ENCODE measurements at regions not wholly inside any gene's neighbourhood (a gene's known extent, or its start where the extent isn't known, plus 50 kb on each side); places are given as distances from the start of the nearest gene placed in this dataset.

DNA sequence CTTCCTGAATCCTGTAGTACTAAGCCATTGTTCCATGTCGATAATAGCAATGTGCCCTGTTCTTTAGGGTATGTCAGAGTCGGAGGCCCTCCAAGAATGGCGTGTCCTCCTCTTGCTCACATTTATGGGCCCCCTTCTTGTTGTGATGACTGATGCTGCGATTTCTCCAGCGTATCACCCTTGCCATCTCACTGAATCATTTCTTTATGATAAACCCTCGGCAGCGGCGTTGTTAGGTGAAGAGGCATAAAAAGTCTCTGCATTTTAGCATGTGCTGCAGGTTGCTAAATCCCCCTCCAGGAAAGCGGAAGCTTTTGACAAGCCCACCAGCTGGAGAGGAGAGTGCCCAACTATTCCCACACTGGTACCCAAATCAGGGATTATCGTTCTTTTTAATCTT lies 1045.3 kb downstream of the BRD1 start:
- Histone ChIP-seq H3K9ac (ENCODE audit: low read length) (no peak overlapping the region), H3K4me1 (ENCODE audit: control insufficient read depth in 1 of 2, insufficient read depth in 2 of 2, low read length in 2 of 2) (no peaks in the 10 kb centered on the region), H3K4me3 (replicated peaks in 1 of 2; ENCODE audit: low read depth in 1 of 2, low read length in 2 of 2) (no peak overlapping the region), H3K9me3 (ENCODE audit: control insufficient read depth in 1 of 2, insufficient read depth in 1 of 2, low read depth in 1 of 2, low read length in 2 of 2) (peaks cover 0 to 5% of the 10 kb centered on the region in 2 experiments; a peak in 3 of 4 replicates), H3K9me2 (ENCODE audit: insufficient read depth) (no peaks in the 10 kb centered on the region), H3K27me3 (ENCODE audit: insufficient read depth, low read length) (no peaks in the 10 kb centered on the region), H3K27ac (ENCODE audit: low read depth, low read length) (no peak overlapping the region), H3K4me2 (ENCODE audit: low read length) (no peak overlapping the region), H3K36me3 (ENCODE audit: control insufficient read depth in 1 of 2, insufficient read depth in 2 of 2, low read length in 2 of 2) (no peaks in the 10 kb centered on the region), H3K79me2 (ENCODE audit: insufficient read depth, low read length) (no peaks in the 10 kb centered on the region), H4K20me1 (ENCODE audit: insufficient read depth) (no peaks in the 10 kb centered on the region), H2AFZ (ENCODE audit: low read depth, low read length, poor library complexity, severe bottlenecking) (no peak overlapping the region)
- no TSS peak for BruUV-seq (replicated peaks)
- CTCF ChIA-PET = interaction anchor here (0.9 to 1.5 kb wide), 4 partner anchors 15 to 942 kb away, joined by 3 to 10 read pairs (median 4); no protein-coding TSS in a partner anchor
- no peak for TF ChIP-seq ATF3 (IDR thresholded peaks at IDR 0.05)
- no peak for TF ChIP-seq TCF7L2 (IDR thresholded peaks at IDR 0.05; ENCODE audit: borderline replicate concordance, extremely low read depth, insufficient read depth, insufficient read length)
- no peak for TF ChIP-seq ZNF274 (IDR thresholded peaks at IDR 0.05; ENCODE audit: low read depth, low read length)
- TF ChIP-seq, protein P1, sequence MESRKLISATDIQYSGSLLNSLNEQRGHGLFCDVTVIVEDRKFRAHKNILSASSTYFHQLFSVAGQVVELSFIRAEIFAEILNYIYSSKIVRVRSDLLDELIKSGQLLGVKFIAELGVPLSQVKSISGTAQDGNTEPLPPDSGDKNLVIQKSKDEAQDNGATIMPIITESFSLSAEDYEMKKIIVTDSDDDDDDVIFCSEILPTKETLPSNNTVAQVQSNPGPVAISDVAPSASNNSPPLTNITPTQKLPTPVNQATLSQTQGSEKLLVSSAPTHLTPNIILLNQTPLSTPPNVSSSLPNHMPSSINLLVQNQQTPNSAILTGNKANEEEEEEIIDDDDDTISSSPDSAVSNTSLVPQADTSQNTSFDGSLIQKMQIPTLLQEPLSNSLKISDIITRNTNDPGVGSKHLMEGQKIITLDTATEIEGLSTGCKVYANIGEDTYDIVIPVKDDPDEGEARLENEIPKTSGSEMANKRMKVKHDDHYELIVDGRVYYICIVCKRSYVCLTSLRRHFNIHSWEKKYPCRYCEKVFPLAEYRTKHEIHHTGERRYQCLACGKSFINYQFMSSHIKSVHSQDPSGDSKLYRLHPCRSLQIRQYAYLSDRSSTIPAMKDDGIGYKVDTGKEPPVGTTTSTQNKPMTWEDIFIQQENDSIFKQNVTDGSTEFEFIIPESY (IDR thresholded peaks at IDR 0.05; ENCODE audit: extremely low read depth, insufficient replicate concordance, low read length) = no peak
- TF ChIP-seq EGR1 (IDR thresholded peaks at IDR 0.05; ENCODE audit: low read depth) = no peak
- no peak for TF ChIP-seq EZH2phosphoT487 (IDR thresholded peaks at IDR 0.05; ENCODE audit: borderline replicate concordance)
- TF ChIP-seq SRF (IDR thresholded peaks at IDR 0.05; ENCODE audit: low read depth) = no peak
- TF ChIP-seq SP1 (IDR thresholded peaks at IDR 0.05; ENCODE audit: low read depth) = no peak
- no peak for TF ChIP-seq POLR2A (IDR thresholded peaks at IDR 0.05; ENCODE audit: borderline replicate concordance, extremely low read depth, insufficient read depth, insufficient read length)
- TF ChIP-seq JUND (IDR thresholded peaks at IDR 0.05) = no peak
- TF ChIP-seq CEBPB (IDR thresholded peaks at IDR 0.05; ENCODE audit: low read depth) = no peak
- no peak for TF ChIP-seq POLR2AphosphoS5 (IDR thresholded peaks at IDR 0.05; ENCODE audit: low read depth, low read length)
- TF ChIP-seq, protein P2, sequence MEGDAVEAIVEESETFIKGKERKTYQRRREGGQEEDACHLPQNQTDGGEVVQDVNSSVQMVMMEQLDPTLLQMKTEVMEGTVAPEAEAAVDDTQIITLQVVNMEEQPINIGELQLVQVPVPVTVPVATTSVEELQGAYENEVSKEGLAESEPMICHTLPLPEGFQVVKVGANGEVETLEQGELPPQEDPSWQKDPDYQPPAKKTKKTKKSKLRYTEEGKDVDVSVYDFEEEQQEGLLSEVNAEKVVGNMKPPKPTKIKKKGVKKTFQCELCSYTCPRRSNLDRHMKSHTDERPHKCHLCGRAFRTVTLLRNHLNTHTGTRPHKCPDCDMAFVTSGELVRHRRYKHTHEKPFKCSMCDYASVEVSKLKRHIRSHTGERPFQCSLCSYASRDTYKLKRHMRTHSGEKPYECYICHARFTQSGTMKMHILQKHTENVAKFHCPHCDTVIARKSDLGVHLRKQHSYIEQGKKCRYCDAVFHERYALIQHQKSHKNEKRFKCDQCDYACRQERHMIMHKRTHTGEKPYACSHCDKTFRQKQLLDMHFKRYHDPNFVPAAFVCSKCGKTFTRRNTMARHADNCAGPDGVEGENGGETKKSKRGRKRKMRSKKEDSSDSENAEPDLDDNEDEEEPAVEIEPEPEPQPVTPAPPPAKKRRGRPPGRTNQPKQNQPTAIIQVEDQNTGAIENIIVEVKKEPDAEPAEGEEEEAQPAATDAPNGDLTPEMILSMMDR (IDR thresholded peaks at IDR 0.05 in 2 of 3, conservative IDR thresholded peaks at IDR 0.05 in 1 of 3; ENCODE audit: borderline replicate concordance in 1 of 3, insufficient read depth in 1 of 3, low read depth in 2 of 3, low read length in 2 of 3) = no peak
- no peak for DNase-seq (ENCODE audit: low read depth, low spot score)
- no peak for ATAC-seq
- POLR2A ChIA-PET = no interaction called here
- RAD21 ChIA-PET (ENCODE audit: low non-redundant PET in 1 of 2, low total read pairs in 2 of 2, uncharacterized antibody in 2 of 2, unreplicated experiment in 2 of 2) = no interaction called here
- intact Hi-C loops (cut with micrococcal nuclease) = no loop called here
